Daoy (cell line): ENCODE measurements at regions not wholly inside any gene's neighbourhood (a gene's known extent, or its start where the extent isn't known, plus 50 kb on each side); places are given as distances from the start of the nearest gene placed in this dataset.

Experiments used
- DNase-seq: peaks from one replicate; pipeline ENCODE4 v3.0.0-alpha.2; 2015; ENCODE audit warnings: low read depth

- no peak for DNase-seq
Observed at GRCh38 chr3:102083473-102083872, 234.2 kb downstream of the NFKBIZ start.

- no peak for DNase-seq
Observed at GRCh38 chr3:102084006-102084405, 234.7 kb downstream of the NFKBIZ start.

GRCh38 chr3:102084704-102085103, 235.4 kb downstream of the NFKBIZ start:
- no peak for DNase-seq

- DNase-seq: no peak
Observed at GRCh38 chr3:102085431-102086176, 236.3 kb downstream of the NFKBIZ start.

- DNase-seq: no peak
Observed at GRCh38 chr3:102087236-102087635, 237.9 kb downstream of the NFKBIZ start.

GRCh38 chr3:102089239-102089638, 239.9 kb downstream of the NFKBIZ start:
- no peak for DNase-seq

- peak; percentile 18 for DNase-seq
Observed at GRCh38 chr3:102089904-102090720, 240.8 kb downstream of the NFKBIZ start.

- no peak for DNase-seq
Observed at GRCh38 chr3:102090721-102091045, 241.4 kb downstream of the NFKBIZ start.

- DNase-seq: no peak
Observed at GRCh38 chr3:102091358-102091757, 242.0 kb downstream of the NFKBIZ start.

GRCh38 chr3:102092617-102093466, 243.5 kb downstream of the NFKBIZ start:
- peak; percentile 65 for DNase-seq

- no peak for DNase-seq
Observed at GRCh38 chr3:102094506-102094905, 245.2 kb downstream of the NFKBIZ start.

- DNase-seq: no peak
Observed at GRCh38 chr3:102095383-102095782, 246.1 kb downstream of the NFKBIZ start.

GRCh38 chr3:102096066-102096465, 246.8 kb downstream of the NFKBIZ start:
- no peak for DNase-seq

GRCh38 chr3:102098130-102098885, 249.0 kb downstream of the NFKBIZ start:
- no peak for DNase-seq

- DNase-seq: no peak
Observed at GRCh38 chr3:102099913-102100312, 250.6 kb downstream of the NFKBIZ start.

- DNase-seq: no peak
Observed at GRCh38 chr3:102102394-102102793, 253.1 kb downstream of the NFKBIZ start.

GRCh38 chr3:102104033-102104432, 254.7 kb downstream of the NFKBIZ start:
- no peak for DNase-seq

- no peak for DNase-seq
Observed at GRCh38 chr3:102105193-102105592, 255.9 kb downstream of the NFKBIZ start.

- no peak for DNase-seq
Observed at GRCh38 chr3:102106416-102107097, 257.2 kb downstream of the NFKBIZ start.

GRCh38 chr3:102112704-102113230, 263.5 kb downstream of the NFKBIZ start:
- no peak for DNase-seq
